ENCODE measurements at regions not wholly inside any gene's neighbourhood (a gene's known extent, or its start where the extent isn't known, plus 50 kb on each side); places are given as distances from the start of the nearest gene placed in this dataset.

- TF ChIP-seq CTCF (conservative IDR thresholded peaks at IDR 0.05; ENCODE audit: low read length), result no peak
- TF ChIP-seq EZH2phosphoT487 (IDR thresholded peaks at IDR 0.05; ENCODE audit: borderline replicate concordance, low read depth, low read length), result no peak
Measured at GRCh38 chr16:48442379-48442778, 57.2 kb upstream of the SIAH1 start.

All from OCI-LY7 (cell line).